HG02885 (cell line): ENCODE measurements at regions not wholly inside any gene's neighbourhood (a gene's known extent, or its start where the extent isn't known, plus 50 kb on each side); places are given as distances from the start of the nearest gene placed in this dataset.

ENCODE experiments used
- ATAC-seq: cut with Tn5 transposase; IDR thresholded peaks from one replicate; pipeline ENCODE4 v1.9.1; 2021; ENCODE audit warnings: mild to moderate bottlenecking; ENCODE audit not compliant: unreplicated experiment, poor library complexity

- ATAC-seq, result no peak
Measured at GRCh38 chrX:57204306-57204705, 67.1 kb upstream of the SPIN2A start.

- ATAC-seq, result no peak
Measured at GRCh38 chrX:57211906-57212305, 74.6 kb upstream of the FAAH2 start.

- no peak for ATAC-seq
Measured at GRCh38 chrX:57227691-57228090, 58.8 kb upstream of the FAAH2 start.

- peak; percentile 76 for ATAC-seq
Measured at GRCh38 chrX:57232658-57233360, 53.7 kb upstream of the FAAH2 start.
